Panc1 (cell line): ENCODE measurements at regions not wholly inside any gene's neighbourhood (a gene's known extent, or its start where the extent isn't known, plus 50 kb on each side); places are given as distances from the start of the nearest gene placed in this dataset.

Source experiments
- POLR2AphosphoS5 ChIP-seq: IDR thresholded peaks from 2 replicates; pipeline ENCODE4 v1.6.1; 2012; ENCODE audit warnings: mild to moderate bottlenecking, low read depth, low read length, moderate library complexity
- SIN3A ChIP-seq: IDR thresholded peaks from 2 replicates; pipeline ENCODE4 v1.6.1; 2012; ENCODE audit warnings: low read depth, mild to moderate bottlenecking, low read length, moderate library complexity, borderline replicate concordance; ENCODE audit not compliant: insufficient read depth
- TCF7L2 ChIP-seq: IDR thresholded peaks from 2 replicates; pipeline ENCODE4 v1.6.1; 2011; ENCODE audit warnings: mild to moderate bottlenecking, low read depth, low read length, inconsistent platforms
- TF ChIP-seq, protein P1 (sequence below): fragments of 450-650 bp; IDR thresholded peaks from 2 replicates; pipeline ENCODE4 v1.5.1; 2017; ENCODE audit warnings: mild to moderate bottlenecking
- TF ChIP-seq, protein P2 (sequence below), 2 experiments: IDR thresholded peaks; 2 replicates each; pipeline ENCODE4 v1.6.1; 2011 to 2012; ENCODE audit warnings: low read depth in 2 of 2, control low read depth in 1 of 2, low read length in 1 of 2, mild to moderate bottlenecking in 1 of 2, moderate library complexity in 1 of 2; ENCODE audit not compliant: insufficient read depth in 1 of 2

DNA sequence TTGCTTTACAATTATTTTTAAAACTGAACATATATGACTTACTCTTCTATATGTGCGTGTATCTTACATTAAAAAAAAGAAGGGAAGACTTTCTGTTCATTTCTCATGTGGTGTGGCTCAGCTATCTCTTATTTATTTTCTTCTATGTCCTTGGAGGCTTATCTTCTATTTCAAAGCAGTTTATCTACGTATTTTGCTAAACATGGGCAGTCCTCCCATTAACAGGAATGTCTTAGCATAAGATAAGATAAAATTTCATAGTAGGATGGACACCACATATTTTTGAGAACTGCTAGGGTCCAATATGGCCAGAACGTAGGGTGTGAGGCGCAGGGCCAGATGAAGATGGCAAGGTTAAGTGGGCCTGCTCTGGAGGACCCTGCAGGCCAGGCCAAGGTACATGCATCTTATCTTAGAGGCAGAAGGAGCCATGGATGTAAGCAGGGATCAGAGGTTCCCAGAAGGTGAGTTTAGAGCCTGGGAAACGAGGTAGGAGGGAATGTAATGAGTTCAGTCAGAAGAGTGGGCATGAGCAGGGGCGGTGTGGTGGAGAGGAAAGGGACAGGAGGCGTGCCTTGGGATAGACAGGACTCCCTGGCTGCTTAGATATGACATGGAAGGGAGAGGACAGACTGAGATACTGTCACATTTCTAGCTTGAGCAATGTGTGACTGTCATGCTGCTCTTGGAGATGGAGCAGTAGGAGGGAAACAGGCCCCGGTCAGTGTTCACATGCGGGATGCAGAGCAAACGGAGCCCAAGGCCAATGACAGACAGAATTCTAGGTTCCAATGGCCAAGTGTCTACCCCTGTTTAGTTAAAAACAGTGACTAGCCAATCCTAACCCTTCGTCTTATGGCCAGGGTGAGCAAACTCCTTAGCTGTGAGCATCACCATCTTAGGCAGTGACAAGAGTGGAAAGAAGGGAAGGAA is 68.6 kb upstream of the MEDAG start:
- TF ChIP-seq, protein P1, sequence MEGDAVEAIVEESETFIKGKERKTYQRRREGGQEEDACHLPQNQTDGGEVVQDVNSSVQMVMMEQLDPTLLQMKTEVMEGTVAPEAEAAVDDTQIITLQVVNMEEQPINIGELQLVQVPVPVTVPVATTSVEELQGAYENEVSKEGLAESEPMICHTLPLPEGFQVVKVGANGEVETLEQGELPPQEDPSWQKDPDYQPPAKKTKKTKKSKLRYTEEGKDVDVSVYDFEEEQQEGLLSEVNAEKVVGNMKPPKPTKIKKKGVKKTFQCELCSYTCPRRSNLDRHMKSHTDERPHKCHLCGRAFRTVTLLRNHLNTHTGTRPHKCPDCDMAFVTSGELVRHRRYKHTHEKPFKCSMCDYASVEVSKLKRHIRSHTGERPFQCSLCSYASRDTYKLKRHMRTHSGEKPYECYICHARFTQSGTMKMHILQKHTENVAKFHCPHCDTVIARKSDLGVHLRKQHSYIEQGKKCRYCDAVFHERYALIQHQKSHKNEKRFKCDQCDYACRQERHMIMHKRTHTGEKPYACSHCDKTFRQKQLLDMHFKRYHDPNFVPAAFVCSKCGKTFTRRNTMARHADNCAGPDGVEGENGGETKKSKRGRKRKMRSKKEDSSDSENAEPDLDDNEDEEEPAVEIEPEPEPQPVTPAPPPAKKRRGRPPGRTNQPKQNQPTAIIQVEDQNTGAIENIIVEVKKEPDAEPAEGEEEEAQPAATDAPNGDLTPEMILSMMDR, result no peak
- TF ChIP-seq SIN3A, result no peak
- TF ChIP-seq, protein P2, sequence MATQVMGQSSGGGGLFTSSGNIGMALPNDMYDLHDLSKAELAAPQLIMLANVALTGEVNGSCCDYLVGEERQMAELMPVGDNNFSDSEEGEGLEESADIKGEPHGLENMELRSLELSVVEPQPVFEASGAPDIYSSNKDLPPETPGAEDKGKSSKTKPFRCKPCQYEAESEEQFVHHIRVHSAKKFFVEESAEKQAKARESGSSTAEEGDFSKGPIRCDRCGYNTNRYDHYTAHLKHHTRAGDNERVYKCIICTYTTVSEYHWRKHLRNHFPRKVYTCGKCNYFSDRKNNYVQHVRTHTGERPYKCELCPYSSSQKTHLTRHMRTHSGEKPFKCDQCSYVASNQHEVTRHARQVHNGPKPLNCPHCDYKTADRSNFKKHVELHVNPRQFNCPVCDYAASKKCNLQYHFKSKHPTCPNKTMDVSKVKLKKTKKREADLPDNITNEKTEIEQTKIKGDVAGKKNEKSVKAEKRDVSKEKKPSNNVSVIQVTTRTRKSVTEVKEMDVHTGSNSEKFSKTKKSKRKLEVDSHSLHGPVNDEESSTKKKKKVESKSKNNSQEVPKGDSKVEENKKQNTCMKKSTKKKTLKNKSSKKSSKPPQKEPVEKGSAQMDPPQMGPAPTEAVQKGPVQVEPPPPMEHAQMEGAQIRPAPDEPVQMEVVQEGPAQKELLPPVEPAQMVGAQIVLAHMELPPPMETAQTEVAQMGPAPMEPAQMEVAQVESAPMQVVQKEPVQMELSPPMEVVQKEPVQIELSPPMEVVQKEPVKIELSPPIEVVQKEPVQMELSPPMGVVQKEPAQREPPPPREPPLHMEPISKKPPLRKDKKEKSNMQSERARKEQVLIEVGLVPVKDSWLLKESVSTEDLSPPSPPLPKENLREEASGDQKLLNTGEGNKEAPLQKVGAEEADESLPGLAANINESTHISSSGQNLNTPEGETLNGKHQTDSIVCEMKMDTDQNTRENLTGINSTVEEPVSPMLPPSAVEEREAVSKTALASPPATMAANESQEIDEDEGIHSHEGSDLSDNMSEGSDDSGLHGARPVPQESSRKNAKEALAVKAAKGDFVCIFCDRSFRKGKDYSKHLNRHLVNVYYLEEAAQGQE (IDR thresholded peaks at IDR 0.05; ENCODE audit: insufficient read depth in 1 of 2, low read depth in 2 of 2, low read length in 1 of 2), result no peak
- TF ChIP-seq POLR2AphosphoS5, result no peak
- no peak for TF ChIP-seq TCF7L2
